ENCODE measurements at regions not wholly inside any gene's neighbourhood (a gene's known extent, or its start where the extent isn't known, plus 50 kb on each side); places are given as distances from the start of the nearest gene placed in this dataset.

DNA sequence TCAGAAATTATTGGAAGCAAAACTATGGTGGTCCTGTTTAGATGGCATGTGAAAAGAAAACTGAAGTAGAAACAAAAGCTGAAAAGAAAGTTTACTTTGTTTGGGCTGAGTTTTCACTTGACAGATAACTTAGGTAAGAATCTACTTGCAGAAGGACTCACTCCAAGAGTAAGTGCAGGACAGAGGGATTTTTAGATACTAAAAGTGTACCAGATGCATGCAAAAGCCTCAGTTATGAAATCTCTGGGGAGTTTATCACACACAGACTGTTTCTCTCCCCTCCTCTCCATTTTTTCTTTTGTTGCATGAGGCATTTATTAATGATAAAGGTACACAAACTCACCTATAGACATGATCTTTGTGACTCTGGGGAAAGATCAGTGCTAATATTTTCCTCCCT lies 127.5 kb upstream of the GIMD1 start:
- TF ChIP-seq, protein P1, sequence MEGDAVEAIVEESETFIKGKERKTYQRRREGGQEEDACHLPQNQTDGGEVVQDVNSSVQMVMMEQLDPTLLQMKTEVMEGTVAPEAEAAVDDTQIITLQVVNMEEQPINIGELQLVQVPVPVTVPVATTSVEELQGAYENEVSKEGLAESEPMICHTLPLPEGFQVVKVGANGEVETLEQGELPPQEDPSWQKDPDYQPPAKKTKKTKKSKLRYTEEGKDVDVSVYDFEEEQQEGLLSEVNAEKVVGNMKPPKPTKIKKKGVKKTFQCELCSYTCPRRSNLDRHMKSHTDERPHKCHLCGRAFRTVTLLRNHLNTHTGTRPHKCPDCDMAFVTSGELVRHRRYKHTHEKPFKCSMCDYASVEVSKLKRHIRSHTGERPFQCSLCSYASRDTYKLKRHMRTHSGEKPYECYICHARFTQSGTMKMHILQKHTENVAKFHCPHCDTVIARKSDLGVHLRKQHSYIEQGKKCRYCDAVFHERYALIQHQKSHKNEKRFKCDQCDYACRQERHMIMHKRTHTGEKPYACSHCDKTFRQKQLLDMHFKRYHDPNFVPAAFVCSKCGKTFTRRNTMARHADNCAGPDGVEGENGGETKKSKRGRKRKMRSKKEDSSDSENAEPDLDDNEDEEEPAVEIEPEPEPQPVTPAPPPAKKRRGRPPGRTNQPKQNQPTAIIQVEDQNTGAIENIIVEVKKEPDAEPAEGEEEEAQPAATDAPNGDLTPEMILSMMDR (IDR thresholded peaks at IDR 0.05) = no peak
- no peak for TF ChIP-seq EZH2 (IDR thresholded peaks at IDR 0.05)

All from neural progenitor cell (in vitro differentiated cells).